ENCODE measurements at regions not wholly inside any gene's neighbourhood (a gene's known extent, or its start where the extent isn't known, plus 50 kb on each side); places are given as distances from the start of the nearest gene placed in this dataset.

GRCh38 chr3:86234506-86235254 is 756.3 kb downstream of the VGLL3 start:
- Histone ChIP-seq H3K27me3 (ENCODE audit: control insufficient read depth, insufficient read depth, low read length) (no peaks in the 10 kb centered on the region), H3K9me3 (ENCODE audit: control insufficient read depth, insufficient read depth, low read depth, low read length) (no peaks in the 10 kb centered on the region), H3K4me3 (ENCODE audit: low read depth in 2 of 2, low read length in 2 of 2) (no peak overlapping the region), H3K36me3 (ENCODE audit: control insufficient read depth, insufficient read depth, low read length) (no peaks in the 10 kb centered on the region), H3K27ac (ENCODE audit: low read length) (no peak overlapping the region), H3K4me1 (ENCODE audit: control insufficient read depth, insufficient read depth, low read length) (no peaks in the 10 kb centered on the region)
- POLR2A ChIA-PET, result no interaction called here
- DNase-seq (ENCODE audit: low read depth, low spot score) (no peak), ATAC-seq (no peak)
- CTCF ChIA-PET, result no interaction called here
- TF ChIP-seq TCF7L2 (IDR thresholded peaks at IDR 0.05; ENCODE audit: low read depth, low read length) (no peak), POLR2AphosphoS5 (IDR thresholded peaks at IDR 0.05; ENCODE audit: low read depth, low read length) (no peak), SIN3A (IDR thresholded peaks at IDR 0.05; ENCODE audit: borderline replicate concordance, insufficient read depth, low read depth, low read length) (no peak)
- TF ChIP-seq, protein P1, sequence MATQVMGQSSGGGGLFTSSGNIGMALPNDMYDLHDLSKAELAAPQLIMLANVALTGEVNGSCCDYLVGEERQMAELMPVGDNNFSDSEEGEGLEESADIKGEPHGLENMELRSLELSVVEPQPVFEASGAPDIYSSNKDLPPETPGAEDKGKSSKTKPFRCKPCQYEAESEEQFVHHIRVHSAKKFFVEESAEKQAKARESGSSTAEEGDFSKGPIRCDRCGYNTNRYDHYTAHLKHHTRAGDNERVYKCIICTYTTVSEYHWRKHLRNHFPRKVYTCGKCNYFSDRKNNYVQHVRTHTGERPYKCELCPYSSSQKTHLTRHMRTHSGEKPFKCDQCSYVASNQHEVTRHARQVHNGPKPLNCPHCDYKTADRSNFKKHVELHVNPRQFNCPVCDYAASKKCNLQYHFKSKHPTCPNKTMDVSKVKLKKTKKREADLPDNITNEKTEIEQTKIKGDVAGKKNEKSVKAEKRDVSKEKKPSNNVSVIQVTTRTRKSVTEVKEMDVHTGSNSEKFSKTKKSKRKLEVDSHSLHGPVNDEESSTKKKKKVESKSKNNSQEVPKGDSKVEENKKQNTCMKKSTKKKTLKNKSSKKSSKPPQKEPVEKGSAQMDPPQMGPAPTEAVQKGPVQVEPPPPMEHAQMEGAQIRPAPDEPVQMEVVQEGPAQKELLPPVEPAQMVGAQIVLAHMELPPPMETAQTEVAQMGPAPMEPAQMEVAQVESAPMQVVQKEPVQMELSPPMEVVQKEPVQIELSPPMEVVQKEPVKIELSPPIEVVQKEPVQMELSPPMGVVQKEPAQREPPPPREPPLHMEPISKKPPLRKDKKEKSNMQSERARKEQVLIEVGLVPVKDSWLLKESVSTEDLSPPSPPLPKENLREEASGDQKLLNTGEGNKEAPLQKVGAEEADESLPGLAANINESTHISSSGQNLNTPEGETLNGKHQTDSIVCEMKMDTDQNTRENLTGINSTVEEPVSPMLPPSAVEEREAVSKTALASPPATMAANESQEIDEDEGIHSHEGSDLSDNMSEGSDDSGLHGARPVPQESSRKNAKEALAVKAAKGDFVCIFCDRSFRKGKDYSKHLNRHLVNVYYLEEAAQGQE (IDR thresholded peaks at IDR 0.05; ENCODE audit: insufficient read depth in 1 of 2, low read depth in 2 of 2, low read length in 1 of 2), result no peak
- TF ChIP-seq, protein P2, sequence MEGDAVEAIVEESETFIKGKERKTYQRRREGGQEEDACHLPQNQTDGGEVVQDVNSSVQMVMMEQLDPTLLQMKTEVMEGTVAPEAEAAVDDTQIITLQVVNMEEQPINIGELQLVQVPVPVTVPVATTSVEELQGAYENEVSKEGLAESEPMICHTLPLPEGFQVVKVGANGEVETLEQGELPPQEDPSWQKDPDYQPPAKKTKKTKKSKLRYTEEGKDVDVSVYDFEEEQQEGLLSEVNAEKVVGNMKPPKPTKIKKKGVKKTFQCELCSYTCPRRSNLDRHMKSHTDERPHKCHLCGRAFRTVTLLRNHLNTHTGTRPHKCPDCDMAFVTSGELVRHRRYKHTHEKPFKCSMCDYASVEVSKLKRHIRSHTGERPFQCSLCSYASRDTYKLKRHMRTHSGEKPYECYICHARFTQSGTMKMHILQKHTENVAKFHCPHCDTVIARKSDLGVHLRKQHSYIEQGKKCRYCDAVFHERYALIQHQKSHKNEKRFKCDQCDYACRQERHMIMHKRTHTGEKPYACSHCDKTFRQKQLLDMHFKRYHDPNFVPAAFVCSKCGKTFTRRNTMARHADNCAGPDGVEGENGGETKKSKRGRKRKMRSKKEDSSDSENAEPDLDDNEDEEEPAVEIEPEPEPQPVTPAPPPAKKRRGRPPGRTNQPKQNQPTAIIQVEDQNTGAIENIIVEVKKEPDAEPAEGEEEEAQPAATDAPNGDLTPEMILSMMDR (IDR thresholded peaks at IDR 0.05), result no peak
- no TSS peak for BruUV-seq (replicated peaks)
- intact Hi-C loops (cut with micrococcal nuclease; ENCODE audit: unreplicated experiment) (no loop called here), in situ Hi-C loops (cut with HindIII; ENCODE audit: low pct_unique_long_range_greater_than_20kb, low sequenced_read_pairs) (no loop called here)

DNA sequence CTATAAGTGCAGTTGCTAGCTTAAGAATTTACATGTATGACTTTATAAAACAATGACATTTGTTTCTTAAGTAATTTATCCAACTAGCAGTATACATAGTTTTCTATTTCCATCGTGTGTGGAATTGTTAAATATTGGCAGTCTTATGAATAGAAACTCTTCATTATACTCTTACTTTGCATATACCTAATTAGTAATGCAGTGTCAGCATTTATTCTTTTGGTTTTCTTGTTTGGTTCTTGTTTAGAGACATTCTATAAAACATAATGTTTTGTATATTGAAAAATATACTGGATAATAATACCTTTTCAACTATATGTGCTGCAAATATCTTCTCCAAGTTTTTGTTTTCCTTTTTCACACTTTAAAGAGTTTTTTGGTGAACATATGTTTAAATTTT is 760.2 kb downstream of the VGLL3 start:
- CTCF ChIA-PET, result no interaction called here
- TF ChIP-seq, protein P1 (IDR thresholded peaks at IDR 0.05; ENCODE audit: insufficient read depth in 1 of 2, low read depth in 2 of 2, low read length in 1 of 2), result no peak
- no peak for TF ChIP-seq SIN3A (IDR thresholded peaks at IDR 0.05; ENCODE audit: borderline replicate concordance, insufficient read depth, low read depth, low read length)
- TF ChIP-seq, protein P2 (IDR thresholded peaks at IDR 0.05), result no peak
- TF ChIP-seq TCF7L2 (IDR thresholded peaks at IDR 0.05; ENCODE audit: low read depth, low read length), result no peak
- TF ChIP-seq POLR2AphosphoS5 (IDR thresholded peaks at IDR 0.05; ENCODE audit: low read depth, low read length), result no peak
- H3K36me3 ChIP-seq (ENCODE audit: control insufficient read depth, insufficient read depth, low read length), result no peaks in the 10 kb centered on the region
- POLR2A ChIA-PET, result no interaction called here
- ATAC-seq (no peak), DNase-seq (ENCODE audit: low read depth, low spot score) (no peak)
- no peaks in the 10 kb centered on the region for H3K4me1 ChIP-seq (ENCODE audit: control insufficient read depth, insufficient read depth, low read length)
- intact Hi-C loops (cut with micrococcal nuclease; ENCODE audit: unreplicated experiment), result no loop called here
- H3K27ac ChIP-seq (ENCODE audit: low read length), result no peak overlapping the region
- no peaks in the 10 kb centered on the region for H3K27me3 ChIP-seq (ENCODE audit: control insufficient read depth, insufficient read depth, low read length)
- no TSS peak for BruUV-seq (replicated peaks)
- in situ Hi-C loops (cut with HindIII; ENCODE audit: low pct_unique_long_range_greater_than_20kb, low sequenced_read_pairs), result no loop called here
- no peak overlapping the region for H3K4me3 ChIP-seq (ENCODE audit: low read depth in 2 of 2, low read length in 2 of 2)
- H3K9me3 ChIP-seq (ENCODE audit: control insufficient read depth, insufficient read depth, low read depth, low read length), result no peaks in the 10 kb centered on the region

Data from Panc1 (cell line).